Islet precursor cell (in vitro differentiated cells): ENCODE measurements at regions not wholly inside any gene's neighbourhood (a gene's known extent, or its start where the extent isn't known, plus 50 kb on each side); places are given as distances from the start of the nearest gene placed in this dataset.

Experiments
- DNase-seq: peaks from one replicate; pipeline ENCODE4 v3.0.0-alpha.2; 2018

DNA sequence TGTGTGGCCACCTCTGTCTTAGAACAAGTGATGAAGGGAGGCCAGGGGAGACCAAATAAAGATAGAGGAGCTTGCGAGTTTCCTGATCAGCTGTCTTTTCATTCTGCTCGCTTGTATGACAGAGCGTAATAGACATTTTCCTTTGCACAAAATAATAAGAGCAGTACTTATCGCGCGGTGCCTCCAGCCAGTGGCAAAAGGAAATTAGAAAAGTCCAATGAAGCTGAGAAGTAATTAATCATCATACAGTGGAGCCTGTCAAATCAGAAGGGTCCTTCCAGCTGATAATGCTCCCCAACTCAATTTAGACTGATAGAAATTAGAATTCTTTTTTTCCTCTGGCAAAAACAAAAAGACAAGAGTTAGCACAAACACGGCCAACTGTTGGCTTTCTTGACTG lies 307.0 kb upstream of the IRX5 start:
- DNase-seq: no peak

DNA sequence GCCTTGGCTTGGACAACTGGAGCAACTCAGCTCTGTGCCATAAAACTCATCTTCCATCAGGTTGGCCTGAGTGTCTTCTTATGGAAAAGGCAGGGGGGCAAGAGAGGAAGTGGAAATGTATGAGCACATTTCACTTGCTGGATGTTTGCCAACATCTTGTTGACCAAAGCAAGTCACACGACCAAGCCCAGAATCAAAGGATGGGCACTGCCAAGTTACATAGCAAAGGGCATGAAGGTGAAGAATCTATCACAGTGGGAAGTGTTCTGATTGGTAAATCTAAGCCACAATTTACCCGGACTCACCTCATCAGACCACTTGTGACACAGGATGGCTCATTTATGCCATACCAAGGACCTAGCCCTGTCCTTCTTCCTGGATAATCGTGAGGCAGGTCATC lies 310.5 kb upstream of the IRX5 start:
- DNase-seq: no peak

DNA sequence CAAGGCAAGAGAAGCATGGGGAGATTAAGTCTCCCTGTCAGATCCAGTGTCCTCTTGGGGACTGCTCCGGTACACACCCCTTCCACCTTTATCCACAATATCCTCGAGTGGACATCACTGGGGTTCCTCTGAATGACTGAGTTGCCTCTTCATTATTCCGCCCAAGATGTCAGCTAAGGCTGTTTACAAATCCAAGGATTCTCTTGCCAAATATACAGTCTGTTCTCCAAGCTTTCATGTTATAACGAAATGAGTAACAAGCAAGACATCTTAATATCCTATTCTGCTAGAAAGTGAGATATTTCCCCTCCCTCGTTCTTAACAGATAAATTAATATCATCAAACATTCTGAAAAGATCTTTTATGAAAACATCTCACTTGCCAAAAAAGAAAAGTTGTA lies 314.1 kb upstream of the IRX5 start:
- no peak for DNase-seq

DNA sequence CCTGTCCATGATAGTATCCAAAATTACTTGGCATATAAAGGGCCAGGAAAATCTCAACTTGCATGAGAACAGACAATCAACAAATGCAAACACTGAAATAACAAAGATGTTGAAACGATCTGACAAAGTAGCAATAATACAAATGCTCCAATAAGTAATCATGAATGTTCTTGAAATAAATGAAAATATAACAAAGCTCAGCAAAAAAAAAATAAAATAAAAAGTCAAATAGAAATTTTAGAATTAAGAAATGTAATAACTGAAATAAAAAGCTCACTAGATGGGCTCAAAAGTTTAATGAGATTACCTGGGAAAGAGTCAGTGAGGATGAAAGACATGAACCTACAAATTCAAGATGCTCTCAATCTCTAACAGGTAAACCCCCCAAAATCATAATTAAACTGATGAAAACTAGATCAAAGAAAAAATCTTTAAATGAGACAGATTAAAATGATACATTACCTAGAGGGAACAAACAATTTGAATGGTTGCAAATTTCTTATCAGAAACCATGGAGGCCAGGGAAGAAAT lies 319.0 kb upstream of the IRX3 start:
- DNase-seq: no peak

DNA sequence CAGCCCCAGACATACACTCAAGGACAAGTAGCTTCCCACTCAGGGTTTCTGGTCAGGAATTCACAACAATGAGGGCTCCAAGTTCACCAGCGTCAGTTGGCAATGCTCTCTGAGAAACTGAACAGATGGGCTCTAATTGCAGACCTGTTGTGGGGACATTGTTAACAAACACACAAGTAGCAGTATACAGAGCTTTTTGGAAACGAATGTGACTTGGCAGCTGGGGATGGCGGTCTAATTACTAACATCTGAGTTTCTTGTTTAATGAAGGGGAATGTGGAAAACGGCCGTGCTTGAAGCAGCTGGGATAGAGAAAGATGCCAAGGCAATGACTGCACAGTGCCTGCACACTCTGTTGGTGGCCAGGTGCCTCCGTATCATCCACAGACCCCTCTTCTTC lies 316.1 kb upstream of the IRX3 start:
- DNase-seq: no peak

DNA sequence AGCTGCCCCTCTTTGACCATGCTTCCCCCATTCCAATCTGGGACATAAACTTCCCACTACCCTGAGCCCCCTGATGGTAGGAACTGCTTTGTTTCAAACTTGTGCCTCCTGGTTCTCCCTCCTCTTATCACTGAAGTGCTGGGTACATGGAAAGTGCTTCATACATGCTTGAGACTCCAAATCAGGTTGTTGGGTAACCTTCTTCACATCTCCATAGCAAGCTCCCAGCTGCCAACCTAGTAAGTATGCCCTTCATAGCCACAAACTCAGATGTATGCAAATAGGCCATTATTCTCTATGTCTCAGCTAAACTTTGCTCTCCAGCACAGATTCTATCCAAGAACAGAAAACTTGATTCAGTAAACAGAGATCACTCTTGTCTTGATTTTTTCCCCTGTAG lies 310.6 kb upstream of the IRX3 start:
- no peak for DNase-seq

DNA sequence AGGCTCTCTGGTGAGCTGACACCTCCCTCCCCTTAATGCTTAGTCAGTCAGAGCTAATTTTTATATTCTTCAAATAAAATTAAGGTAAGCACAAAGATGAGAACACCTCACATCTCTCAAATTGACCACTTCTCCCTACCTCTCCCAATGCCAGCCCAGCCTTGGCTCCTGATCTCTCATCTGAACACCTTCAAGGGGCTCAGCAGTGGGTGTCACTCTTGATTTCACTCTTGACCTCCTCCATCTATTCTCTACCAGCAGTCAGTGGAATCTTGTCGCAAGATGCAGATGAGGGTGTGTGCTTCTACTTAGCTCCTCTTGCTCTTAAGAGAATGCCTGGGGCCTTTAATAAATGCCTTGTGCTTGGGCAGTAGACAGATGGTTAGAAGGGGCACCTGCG lies 309.0 kb upstream of the IRX3 start:
- DNase-seq: no peak

DNA sequence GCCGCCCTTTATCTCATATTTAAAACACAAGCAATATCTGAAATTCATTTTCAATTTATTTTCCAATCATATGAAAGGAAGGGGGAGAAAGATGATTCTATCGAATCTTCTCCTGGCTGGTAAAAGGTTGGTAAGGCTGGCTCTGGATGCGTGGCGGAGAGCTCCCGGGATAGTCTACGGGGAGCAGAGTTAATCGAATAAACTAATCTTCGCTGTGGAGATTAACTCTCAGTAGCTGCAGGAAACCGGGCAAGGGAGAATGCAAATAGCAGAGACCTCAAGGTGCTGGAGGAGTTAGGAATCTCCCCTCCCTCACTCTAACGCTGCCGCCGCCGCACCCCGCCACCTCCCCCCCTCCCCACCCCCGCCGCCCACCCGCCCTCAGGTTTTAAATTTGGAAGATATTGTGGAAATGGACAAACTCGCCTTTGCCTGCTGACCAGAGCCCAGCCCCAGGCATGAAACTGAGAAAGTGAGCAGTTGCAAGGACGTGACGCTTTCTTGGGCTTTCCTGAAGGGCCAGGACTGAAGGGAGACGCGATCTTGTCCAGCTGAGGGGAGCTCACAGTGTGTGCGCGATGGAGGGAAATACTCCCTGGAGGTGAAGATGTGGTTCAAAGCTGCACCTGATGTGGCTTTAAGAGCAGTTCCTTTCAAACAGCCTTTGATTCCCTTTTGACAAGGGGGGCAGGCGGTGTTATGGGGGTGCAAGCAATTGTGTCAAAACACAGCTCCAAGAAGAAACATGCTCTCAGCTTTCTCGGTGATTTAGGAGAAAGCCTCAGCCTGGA lies 308.2 kb upstream of the IRX3 start:
- no peak for DNase-seq

DNA sequence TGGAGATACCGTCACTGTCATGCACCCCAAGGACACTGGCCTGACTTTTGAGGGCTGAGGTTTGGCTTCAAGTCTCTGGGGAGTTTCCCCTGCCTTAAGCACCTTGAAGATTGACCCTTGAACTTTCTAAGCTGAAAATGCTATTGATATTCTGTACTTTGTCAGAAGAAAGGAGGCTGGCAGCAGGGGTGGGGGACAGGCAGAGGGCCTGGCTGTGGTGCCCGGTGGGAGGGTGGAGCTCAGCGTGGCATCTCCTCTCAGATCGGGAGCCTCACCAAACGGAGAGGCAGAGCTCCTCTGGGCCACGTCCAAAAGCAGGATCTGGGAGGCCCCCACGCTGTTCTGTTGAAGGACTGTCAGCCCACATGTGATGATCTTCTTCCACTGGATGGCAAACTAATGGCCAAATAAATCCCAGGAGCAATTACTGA lies 305.2 kb upstream of the IRX3 start:
- no peak for DNase-seq

DNA sequence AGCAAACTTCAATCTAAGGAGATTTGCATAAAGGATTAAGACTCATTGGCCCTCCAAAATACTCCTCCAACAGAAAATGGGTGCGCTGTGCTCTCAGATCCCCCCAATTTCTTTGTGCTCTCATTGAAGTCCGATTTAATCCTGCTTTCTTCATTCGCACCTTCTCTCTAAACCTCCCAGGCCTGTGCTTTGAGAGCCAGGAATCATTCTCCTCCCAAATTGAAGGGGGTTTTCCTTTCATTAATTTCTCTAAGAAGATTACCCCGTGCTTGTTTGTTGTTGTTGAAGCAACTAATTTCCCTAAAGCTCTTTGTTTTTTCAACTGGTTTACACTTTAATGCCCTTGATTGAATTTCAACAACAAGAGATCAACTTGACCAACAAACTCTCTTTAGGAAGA lies 304.2 kb upstream of the IRX3 start:
- DNase-seq: no peak

DNA sequence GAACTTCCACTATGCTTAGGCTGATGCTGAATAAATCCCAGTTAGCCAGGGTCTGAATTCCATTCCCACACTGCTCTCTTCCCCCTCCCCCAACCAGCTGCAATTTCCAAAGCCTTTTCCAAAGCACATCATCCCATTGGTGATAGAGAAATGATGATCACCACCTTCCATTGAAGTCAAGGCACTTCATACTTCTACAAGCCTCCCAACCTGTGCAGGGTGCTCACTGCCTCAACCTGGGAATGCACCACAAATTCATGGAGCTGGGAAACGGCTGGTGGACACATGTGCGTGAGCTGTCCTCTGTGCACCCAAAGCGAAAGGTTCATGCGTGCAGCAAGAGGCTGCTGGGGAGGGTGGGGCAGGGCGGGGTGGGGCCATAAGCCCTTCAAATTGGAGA lies 302.7 kb upstream of the IRX3 start:
- no peak for DNase-seq

DNA sequence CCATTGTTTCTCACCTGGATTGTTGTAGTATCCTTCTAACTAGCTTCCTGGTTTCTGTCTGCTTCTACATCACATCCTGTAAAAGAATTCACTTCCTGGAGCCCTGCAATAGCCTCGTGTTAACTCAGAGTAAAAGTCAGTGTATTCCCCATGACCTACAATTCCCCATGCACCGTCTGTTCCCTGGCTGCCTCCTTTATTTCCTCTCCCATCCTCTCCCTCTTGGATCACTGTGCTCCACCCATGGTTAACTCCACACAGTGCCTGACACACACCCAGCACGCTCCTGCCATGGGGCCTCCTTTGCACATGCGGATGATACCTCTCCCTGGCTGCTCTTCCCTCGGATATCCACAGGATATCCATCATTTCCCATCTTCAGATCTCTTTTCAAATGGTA lies 301.4 kb upstream of the IRX3 start:
- DNase-seq: no peak

DNA sequence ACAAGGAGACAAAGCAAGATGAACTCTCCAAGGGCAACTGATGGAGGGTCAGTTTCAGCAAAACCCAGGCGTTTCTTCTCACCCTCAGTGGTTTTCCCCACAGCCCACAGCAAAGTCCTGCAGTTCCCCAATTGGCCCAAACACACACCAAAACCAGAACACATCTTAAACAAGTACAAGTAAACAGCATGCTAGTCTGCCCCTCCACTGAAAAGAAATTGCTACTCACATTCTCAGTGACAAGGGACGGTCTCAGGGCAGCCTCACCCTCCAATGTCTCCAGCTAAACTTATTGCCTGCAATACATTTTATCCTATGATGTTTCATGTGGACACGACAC lies 300.6 kb upstream of the IRX3 start:
- no peak for DNase-seq

DNA sequence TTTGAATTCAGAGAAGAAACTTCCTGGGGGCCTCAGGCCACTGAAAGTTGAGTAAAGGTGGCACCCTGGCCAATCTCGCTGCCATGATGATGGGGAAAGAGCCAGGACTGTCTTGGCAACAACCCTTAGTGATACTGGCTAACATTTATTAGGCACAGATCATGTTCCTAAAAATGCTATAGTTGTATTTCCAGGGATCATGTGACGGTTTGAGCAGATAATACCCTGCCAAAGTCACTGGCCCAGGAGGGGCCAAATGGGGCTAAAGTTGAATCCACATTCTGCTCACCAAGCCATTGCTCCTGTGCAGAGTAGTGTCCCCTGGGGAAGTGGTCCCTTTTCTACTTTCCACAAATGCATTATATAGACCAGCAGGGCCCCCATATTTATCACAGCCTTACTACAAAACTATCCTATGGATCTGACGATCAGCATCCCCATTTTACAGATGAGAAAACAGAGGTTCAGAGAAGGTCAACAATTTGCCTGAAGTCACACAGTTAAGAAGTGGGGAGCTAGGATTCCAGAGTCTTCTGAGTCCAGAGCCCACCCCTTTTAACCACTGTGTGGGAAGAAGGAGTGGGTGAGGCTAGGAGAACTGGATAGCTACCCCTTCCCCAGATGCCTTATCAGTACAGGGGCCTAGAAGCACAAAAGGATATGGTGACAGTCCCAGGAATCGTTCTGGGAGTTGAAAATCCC lies 300.0 kb upstream of the IRX3 start:
- no peak for DNase-seq

DNA sequence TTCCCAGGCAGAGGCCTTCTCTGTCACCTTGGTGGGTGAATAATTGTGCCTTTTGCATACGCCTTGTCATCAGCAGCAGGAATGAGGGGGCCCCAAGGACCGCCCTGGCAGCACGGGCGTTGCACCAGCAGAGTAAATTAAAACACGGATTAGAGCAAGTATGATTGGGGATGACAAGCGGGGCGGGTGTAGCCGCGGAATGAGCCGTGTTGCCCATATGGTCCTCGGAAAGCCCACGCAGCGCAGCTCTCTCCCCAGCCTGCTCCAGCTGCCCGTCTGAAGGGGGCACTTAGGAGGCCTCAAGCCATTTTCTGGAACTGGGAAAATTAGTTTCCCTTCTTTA lies 299.4 kb upstream of the IRX3 start:
- no peak for DNase-seq

DNA sequence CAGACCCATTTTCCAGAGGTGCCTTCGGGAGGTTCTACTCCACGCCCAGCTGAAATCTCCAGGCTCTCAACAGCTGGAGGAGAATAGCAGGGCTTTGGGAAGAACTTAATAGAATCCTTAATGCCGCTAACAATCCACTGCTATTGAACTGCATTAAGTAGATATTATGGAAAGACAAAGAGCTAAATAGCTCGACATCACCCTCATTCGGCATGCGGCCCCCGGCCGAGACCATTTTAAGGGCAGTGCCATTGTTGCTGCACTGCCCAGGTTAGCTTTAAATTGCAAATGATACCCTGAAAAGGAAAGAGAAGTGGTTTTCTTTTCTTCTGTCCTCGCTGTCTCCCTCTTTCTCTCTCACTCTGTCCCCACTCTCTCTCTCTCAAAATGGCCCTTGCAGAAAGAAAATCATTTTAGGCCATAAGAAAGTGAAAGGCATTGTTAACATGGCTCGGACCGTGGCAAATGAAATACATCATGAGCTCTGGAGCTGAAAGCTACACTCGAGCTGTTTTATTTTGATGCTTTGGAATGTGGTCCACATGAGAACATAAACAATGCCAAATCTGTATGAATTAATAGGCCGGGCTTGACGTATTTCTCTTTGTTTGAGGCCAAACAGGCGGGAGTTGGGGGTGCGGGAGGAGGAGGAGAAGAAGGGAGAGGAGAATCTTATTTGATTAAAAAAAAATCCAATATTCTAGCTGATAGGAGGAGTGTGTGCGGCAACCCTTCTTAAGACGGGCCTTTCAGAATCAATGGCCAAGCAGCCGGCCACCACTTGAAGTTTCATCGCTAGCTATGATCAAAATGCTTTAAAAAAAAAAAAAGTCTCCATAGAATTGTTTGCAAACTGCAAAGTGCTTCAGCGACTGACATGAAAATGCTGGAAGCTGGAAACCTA lies 298.8 kb upstream of the IRX3 start:
- no peak for DNase-seq

DNA sequence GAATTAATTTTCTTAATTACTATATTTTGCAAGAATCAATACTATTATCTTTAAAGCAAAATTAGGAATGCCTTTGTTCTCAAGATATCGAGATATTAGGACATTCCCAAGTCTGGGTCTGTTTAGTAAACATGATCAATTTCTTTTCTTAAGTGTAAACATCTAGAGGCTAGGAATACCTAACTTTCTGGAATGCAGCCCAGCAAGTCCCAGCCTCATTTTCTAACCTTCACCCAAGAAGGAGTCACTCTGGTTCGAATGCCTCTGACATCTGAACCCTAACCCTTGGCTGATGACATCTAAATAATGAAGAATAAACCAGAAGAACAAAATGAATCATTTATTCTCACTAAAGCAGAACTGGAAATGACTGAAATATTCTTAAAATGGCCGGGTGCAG lies 297.5 kb upstream of the IRX3 start:
- no peak for DNase-seq

DNA sequence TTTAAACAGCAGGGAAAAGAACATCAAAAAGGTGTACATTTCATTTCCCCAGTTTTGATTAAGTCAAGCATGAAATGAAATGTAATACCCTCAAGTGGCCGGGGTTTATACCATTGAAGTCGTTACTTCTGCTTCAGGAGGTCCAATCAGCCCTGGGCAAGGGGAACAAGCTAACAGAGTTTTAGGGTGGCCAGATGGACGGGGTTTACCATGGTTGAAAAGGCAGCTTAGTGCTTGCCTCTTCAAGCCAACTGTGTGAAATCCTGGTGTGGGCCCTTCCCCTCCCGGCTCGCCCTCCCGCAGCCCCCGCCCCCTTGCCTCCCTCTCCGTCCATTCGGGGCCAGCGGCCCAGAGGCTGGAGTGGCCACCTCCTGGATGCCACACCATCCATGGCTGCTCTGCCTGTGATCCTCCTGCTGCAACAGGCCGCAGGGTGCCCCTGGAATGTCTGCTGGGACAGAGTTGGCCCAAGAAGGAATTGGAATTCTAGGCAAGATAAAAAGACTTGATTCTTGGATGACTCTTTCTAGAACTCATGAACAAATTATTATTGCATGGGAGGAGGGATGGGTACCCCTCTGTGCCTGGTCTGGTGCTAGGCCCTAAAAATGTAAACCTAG lies 296.2 kb upstream of the IRX3 start:
- no peak for DNase-seq

DNA sequence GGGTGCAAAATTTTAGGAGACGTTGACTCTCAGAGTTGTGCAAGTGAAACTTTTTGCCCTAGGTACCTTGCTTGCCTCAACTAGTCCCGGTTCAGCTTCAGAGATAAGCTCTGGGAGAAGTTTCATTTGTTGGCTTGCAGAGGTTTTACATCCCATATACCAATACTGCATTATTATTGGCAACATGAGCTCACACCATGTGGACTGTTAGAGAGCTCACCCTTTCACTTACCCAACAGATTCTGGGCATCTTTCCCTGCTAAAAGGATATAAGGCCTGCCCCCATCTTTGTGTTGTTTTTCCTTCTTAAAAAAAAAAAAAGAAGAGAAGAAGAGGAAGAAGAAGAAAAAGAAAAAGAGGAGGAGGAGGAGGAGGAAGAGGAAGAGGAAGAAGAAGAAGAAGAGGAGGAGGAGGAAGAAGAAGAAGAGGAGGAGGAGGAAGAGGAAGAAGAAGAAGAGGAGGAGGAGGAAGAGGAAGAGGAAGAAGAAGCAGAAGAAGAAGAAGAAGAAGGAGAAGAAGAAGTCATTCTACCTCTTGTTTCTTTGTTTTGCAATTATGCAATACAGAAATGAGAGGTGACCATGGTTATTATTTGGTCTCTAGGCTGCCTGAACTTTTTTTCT lies 292.6 kb upstream of the IRX3 start:
- no peak for DNase-seq

DNA sequence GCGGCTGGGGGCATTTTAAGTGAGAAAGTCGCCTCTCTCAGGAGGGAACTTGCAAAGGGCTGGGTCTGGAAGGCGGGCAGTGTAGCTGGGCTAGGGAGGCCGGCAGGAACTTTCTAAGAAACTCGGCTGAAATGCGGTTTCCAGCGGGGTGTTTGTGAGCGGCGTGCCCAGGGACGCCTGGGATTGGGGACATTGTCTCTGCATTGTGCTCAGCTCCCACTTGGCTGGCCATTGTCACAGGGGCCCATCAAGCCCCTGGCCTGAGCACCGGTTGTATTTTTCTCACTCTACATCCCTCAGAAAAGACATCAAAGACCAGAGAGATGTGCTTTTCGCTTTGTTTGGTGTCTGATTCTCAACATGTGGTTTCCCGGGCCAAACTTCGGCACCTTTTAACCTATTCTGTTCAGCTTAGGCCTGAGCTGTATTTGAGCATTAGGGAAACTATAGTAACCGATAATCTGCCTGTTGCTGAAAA lies 291.1 kb upstream of the IRX3 start:
- no peak for DNase-seq

DNA sequence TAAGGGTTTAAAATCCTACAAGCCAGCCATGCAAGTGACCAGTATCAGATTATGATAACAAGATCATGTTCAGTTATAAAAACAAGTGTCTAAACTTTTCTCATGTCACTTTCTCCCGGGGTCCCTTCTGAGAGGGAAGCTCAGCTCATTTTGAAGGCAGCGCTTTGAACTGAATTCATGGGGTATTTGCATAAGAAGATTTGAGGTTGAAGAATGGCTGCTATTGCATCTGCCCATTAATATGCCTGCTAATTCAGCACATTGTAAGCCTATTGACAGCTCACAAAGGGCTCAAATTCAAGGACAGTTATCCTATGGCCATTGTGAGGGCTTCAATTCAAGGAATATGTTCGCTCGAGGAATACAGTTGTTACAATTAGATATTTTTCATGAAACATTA lies 290.2 kb upstream of the IRX3 start:
- DNase-seq: no peak
